ENCODE measurements at regions not wholly inside any gene's neighbourhood (a gene's known extent, or its start where the extent isn't known, plus 50 kb on each side); places are given as distances from the start of the nearest gene placed in this dataset.

DNA sequence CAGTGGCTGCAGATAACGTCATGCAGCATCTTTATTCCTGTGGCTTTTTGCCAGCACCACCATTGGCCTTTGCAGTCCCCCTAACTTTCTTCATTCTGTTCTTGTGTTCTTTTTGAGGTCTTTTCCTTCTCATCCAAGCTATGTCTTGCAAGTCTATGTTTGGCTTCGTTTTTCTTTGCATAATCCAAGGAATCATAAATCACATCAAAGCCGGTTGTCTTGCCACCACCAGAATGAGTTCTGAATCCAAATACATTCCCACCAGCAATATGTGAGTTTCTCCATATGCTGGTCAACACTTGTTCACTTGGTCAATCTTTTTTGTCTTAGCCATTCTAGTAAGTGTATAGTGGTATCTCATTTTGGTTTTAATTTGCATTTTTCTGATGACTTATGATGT is 70.6 kb upstream of the AK4 start:
- CTCF ChIA-PET, result no interaction called here
- H3K4me1 Mint-ChIP-seq (ENCODE audit: low read depth, unreplicated experiment), result no peaks in the 10 kb centered on the region
- intact Hi-C loops (cut with micrococcal nuclease; ENCODE audit: unreplicated experiment), result no loop called here
- DNase-seq, result no peak
- H3K27ac Mint-ChIP-seq (ENCODE audit: unreplicated experiment), result no peak overlapping the region
- H3K4me3 Mint-ChIP-seq (ENCODE audit: low read depth, unreplicated experiment), result no peak overlapping the region
- BruUV-seq (replicated peaks), result no TSS peak
- peaks cover 12% of the 10 kb centered on the region for H3K27me3 Mint-ChIP-seq (ENCODE audit: unreplicated experiment)
- TF ChIP-seq, protein P1, sequence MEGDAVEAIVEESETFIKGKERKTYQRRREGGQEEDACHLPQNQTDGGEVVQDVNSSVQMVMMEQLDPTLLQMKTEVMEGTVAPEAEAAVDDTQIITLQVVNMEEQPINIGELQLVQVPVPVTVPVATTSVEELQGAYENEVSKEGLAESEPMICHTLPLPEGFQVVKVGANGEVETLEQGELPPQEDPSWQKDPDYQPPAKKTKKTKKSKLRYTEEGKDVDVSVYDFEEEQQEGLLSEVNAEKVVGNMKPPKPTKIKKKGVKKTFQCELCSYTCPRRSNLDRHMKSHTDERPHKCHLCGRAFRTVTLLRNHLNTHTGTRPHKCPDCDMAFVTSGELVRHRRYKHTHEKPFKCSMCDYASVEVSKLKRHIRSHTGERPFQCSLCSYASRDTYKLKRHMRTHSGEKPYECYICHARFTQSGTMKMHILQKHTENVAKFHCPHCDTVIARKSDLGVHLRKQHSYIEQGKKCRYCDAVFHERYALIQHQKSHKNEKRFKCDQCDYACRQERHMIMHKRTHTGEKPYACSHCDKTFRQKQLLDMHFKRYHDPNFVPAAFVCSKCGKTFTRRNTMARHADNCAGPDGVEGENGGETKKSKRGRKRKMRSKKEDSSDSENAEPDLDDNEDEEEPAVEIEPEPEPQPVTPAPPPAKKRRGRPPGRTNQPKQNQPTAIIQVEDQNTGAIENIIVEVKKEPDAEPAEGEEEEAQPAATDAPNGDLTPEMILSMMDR (IDR thresholded peaks at IDR 0.05; ENCODE audit: unreplicated experiment), result no peak
- no peaks in the 10 kb centered on the region for H3K36me3 Mint-ChIP-seq (ENCODE audit: insufficient read depth, unreplicated experiment)
- H3K9me3 Mint-ChIP-seq (ENCODE audit: low read depth, unreplicated experiment), result no peaks in the 10 kb centered on the region

DNA sequence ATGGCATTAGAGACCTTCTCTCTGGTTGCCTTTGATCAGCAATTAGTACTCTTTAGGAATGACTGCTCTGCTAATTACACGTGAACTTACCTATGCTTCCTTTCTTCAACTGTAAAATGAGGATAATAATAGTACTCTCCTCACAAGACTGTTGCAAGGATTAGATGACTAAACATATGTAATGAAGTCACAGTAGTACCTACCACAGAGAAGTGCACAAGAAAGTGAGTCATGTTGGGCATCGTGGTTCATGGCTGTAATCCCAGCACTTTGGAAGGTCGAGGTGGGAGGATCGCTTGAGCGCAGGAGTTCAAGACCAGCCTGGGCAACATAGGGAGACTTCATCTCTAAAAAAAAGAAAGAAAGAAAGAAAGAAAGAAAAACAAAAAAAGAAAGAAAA is 68.1 kb upstream of the AK4 start:
- CTCF ChIA-PET, result no interaction called here
- no peaks in the 10 kb centered on the region for H3K4me1 Mint-ChIP-seq (ENCODE audit: low read depth, unreplicated experiment)
- intact Hi-C loops (cut with micrococcal nuclease; ENCODE audit: unreplicated experiment), result no loop called here

DNA sequence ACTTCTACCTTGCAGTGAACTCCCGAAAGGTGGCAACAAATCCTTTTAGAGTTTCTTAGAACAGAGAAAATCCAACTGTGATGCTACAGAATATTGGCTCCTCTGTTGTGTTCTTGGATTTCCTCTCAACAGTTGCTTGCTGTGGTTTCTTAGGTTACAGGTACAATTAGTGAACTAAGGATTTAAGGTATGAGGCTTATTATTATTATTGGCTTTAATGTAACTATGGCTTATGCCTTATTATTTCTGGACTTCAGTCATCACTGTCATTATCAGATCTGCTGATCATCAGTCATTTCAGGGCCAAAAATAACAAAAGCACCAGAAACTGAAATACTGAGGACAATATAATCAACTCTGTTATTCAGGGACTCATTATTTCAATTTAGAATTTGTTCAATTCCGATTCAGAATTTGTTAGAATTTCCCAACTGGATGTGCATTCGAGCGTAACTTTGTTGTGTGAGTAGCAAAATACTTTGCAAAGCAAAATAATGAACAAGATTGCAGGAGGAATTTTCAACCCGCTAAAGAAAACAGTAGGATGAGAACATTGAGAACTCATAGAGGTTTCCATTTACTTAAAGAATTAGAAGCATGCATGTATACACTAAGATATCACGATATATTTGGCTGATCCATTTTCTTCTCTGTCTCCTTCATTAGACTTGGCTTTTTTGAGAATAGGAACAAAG is 65.5 kb upstream of the AK4 start:
- Mint-ChIP-seq H3K4me3 (ENCODE audit: low read depth, unreplicated experiment) (no peak overlapping the region), H3K36me3 (ENCODE audit: insufficient read depth, unreplicated experiment) (no peaks in the 10 kb centered on the region), H3K4me1 (ENCODE audit: low read depth, unreplicated experiment) (no peaks in the 10 kb centered on the region), H3K9me3 (ENCODE audit: low read depth, unreplicated experiment) (no peaks in the 10 kb centered on the region), H3K27me3 (ENCODE audit: unreplicated experiment) (peaks cover 30% of the 10 kb centered on the region), H3K27ac (ENCODE audit: unreplicated experiment) (no peak overlapping the region)
- intact Hi-C loops (cut with micrococcal nuclease; ENCODE audit: unreplicated experiment), result no loop called here
- TF ChIP-seq, protein P1 (IDR thresholded peaks at IDR 0.05; ENCODE audit: unreplicated experiment), result no peak
- CTCF ChIA-PET, result no interaction called here
- BruUV-seq (replicated peaks), result no TSS peak
- DNase-seq, result no peak

More for the DNA sequence above, 68.1 kb upstream of the AK4 start:
- no TSS peak for BruUV-seq (replicated peaks)
- no peak overlapping the region for H3K4me3 Mint-ChIP-seq (ENCODE audit: low read depth, unreplicated experiment)
- peaks cover 12% of the 10 kb centered on the region for H3K27me3 Mint-ChIP-seq (ENCODE audit: unreplicated experiment)
- no peak for DNase-seq
- H3K27ac Mint-ChIP-seq (ENCODE audit: unreplicated experiment), result no peak overlapping the region
- no peaks in the 10 kb centered on the region for H3K9me3 Mint-ChIP-seq (ENCODE audit: low read depth, unreplicated experiment)
- TF ChIP-seq, protein P1 (IDR thresholded peaks at IDR 0.05; ENCODE audit: unreplicated experiment), result no peak
- H3K36me3 Mint-ChIP-seq (ENCODE audit: insufficient read depth, unreplicated experiment), result no peaks in the 10 kb centered on the region

DNA sequence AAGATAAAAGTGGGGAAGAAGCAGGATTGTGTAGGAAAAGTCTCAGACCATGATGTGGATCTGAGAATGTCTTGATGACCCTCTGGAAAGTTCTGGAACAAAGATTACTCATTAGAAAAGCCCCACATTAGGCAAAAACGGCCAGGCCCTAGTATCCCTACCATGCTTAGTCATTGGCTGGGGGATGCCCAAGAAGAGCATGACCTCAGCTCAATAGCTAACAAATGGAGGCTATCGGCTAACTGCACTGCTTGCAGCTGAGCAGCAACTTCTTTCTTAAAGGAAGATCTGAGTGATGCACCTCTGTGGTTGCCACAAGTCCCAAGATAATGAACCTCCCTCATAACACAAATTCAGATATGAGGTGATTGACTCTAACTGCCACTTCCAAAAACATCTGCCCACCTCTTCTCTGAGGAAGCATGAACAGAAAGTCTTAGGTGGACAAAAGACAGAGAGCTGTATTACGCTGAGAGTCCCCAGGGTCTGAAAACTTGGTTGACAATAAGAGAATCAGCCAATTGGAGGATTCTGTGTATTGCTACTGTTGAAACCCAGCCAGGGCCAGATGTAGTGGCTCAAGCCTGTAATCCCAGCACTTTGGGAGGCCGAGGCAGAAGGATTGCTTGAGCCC is 64.6 kb upstream of the AK4 start:
- CTCF ChIA-PET, result no interaction called here
- H3K4me3 Mint-ChIP-seq (ENCODE audit: low read depth, unreplicated experiment), result no peak overlapping the region
- no TSS peak for BruUV-seq (replicated peaks)

More for the DNA sequence above, 64.6 kb upstream of the AK4 start:
- intact Hi-C loops (cut with micrococcal nuclease; ENCODE audit: unreplicated experiment), result no loop called here
- Mint-ChIP-seq H3K27ac (ENCODE audit: unreplicated experiment) (no peak overlapping the region), H3K27me3 (ENCODE audit: unreplicated experiment) (peaks cover 31% of the 10 kb centered on the region), H3K4me1 (ENCODE audit: low read depth, unreplicated experiment) (no peaks in the 10 kb centered on the region), H3K36me3 (ENCODE audit: insufficient read depth, unreplicated experiment) (no peaks in the 10 kb centered on the region), H3K9me3 (ENCODE audit: low read depth, unreplicated experiment) (no peaks in the 10 kb centered on the region)
- TF ChIP-seq, protein P1 (IDR thresholded peaks at IDR 0.05; ENCODE audit: unreplicated experiment), result no peak
- no peak for DNase-seq

Measured in Calu3 (cell line).